Activated B cell treated with CpG ODN at 0.5 μM for 24 hours (primary cell): ENCODE measurements at regions not wholly inside any gene's neighbourhood (a gene's known extent, or its start where the extent isn't known, plus 50 kb on each side); places are given as distances from the start of the nearest gene placed in this dataset.
"Not testable (repeated sequence)": the region's sequence is repeated elsewhere in the genome, so short reads cannot be mapped to it uniquely, and the experiment has no call there.

Experiments used
- ATAC-seq: fragments of 200-7000 bp; cut with Tn5 transposase; one replicate; pipeline ENCODE4 v1.10.0; 2021; ENCODE audit warnings: low read depth, mild to moderate bottlenecking, moderate library complexity
- CTCF ChIA-PET: fragments of 350-600 bp; sonication (Branson Sonifier 250); formaldehyde crosslinking; loops from one replicate; lab custom pipeline; 2021; ENCODE audit warnings: antibody characterized with exemption; lab: Charles Lee
- POLR2A ChIA-PET: fragments of 350-600 bp; sonication (Branson Sonifier 250); formaldehyde crosslinking; loops from one replicate; lab custom pipeline; 2021; ENCODE audit warnings: antibody characterized with exemption; lab: Charles Lee
- DNase-seq: peaks from one replicate; pipeline ENCODE4 v3.0.0; 2022
- H3K27ac Mint-ChIP-seq: one replicate; pipeline ENCODE4 v1.8.0; 2020; ENCODE audit warnings: mixed read lengths
- H3K27me3 Mint-ChIP-seq: one replicate; pipeline ENCODE4 v1.8.0; 2021; ENCODE audit warnings: mixed read lengths
- H3K36me3 Mint-ChIP-seq: one replicate; pipeline ENCODE4 v1.8.0; 2021; ENCODE audit warnings: low read depth, mixed read lengths
- H3K4me1 Mint-ChIP-seq: one replicate; pipeline ENCODE4 v1.8.0; 2021; ENCODE audit warnings: mixed read lengths
- H3K4me3 Mint-ChIP-seq: one replicate; pipeline ENCODE4 v1.8.0; 2020; ENCODE audit warnings: mild to moderate bottlenecking, mixed read lengths
- H3K9me3 Mint-ChIP-seq: one replicate; pipeline ENCODE4 v1.8.0; 2020; ENCODE audit warnings: mixed read lengths
- CTCF ChIP-seq: fragments of 200-600 bp; IDR thresholded peaks from one replicate; pipeline ENCODE4 v1.8.0; 2022; ENCODE audit warnings: antibody characterized with exemption, mild to moderate bottlenecking
- intact Hi-C: fragments of 100-400 bp; cut with micrococcal nuclease; formaldehyde crosslinking; loops from one replicate; pipeline ENCODE4 v1.15.1; 2024

GRCh38 chr2:83972128-83972527 is 487.0 kb downstream of the SUCLG1 start:
- Mint-ChIP-seq H3K27ac (no peak overlapping the region), H3K4me1 (no peaks in the 10 kb centered on the region), H3K36me3 (no peaks in the 10 kb centered on the region), H3K27me3 (no peaks in the 10 kb centered on the region), H3K9me3 (peaks cover 8% of the 10 kb centered on the region), H3K4me3 (no peak overlapping the region)
- no peak for DNase-seq
- ChIA-PET POLR2A (no interaction called here), CTCF (no interaction called here)
- intact Hi-C loops: no loop called here
- no peak for ATAC-seq
- no peak for TF ChIP-seq CTCF

- ChIA-PET POLR2A (no interaction called here), CTCF (no interaction called here)
- intact Hi-C loops: no loop called here
- Mint-ChIP-seq H3K4me1 (no peaks in the 10 kb centered on the region), H3K27ac (no peak overlapping the region), H3K36me3 (no peaks in the 10 kb centered on the region), H3K27me3 (no peaks in the 10 kb centered on the region), H3K9me3 (peaks cover 8% of the 10 kb centered on the region), H3K4me3 (no peak overlapping the region)
- ATAC-seq (no peak), DNase-seq (no peak)
- no peak for TF ChIP-seq CTCF
Measured at GRCh38 chr2:83971547-83971946, 487.5 kb downstream of the SUCLG1 start.

- CTCF ChIA-PET: no interaction called here
- H3K27ac Mint-ChIP-seq: no peak overlapping the region
- H3K4me3 Mint-ChIP-seq: no peak overlapping the region
- no peak for TF ChIP-seq CTCF
- POLR2A ChIA-PET: no interaction called here
- no peaks in the 10 kb centered on the region for H3K27me3 Mint-ChIP-seq
- peaks cover 4% of the 10 kb centered on the region for H3K9me3 Mint-ChIP-seq
- ATAC-seq: no peak
- intact Hi-C loops: no loop called here
- no peak for DNase-seq
- H3K36me3 Mint-ChIP-seq: no peaks in the 10 kb centered on the region
- no peaks in the 10 kb centered on the region for H3K4me1 Mint-ChIP-seq
Measured at GRCh38 chr2:83970217-83970929, 488.7 kb downstream of the SUCLG1 start.

GRCh38 chr2:83969085-83969484 is 490.0 kb downstream of the SUCLG1 start:
- Mint-ChIP-seq H3K9me3 (peaks cover 4% of the 10 kb centered on the region), H3K4me1 (no peaks in the 10 kb centered on the region), H3K27me3 (no peaks in the 10 kb centered on the region), H3K36me3 (no peaks in the 10 kb centered on the region), H3K27ac (no peak overlapping the region), H3K4me3 (no peak overlapping the region)
- POLR2A ChIA-PET: no interaction called here
- intact Hi-C loops: no loop called here
- CTCF ChIA-PET: no interaction called here
- ATAC-seq (no peak), DNase-seq (no peak)
- TF ChIP-seq CTCF: no peak

- TF ChIP-seq CTCF: no peak
- ChIA-PET POLR2A (no interaction called here), CTCF (no interaction called here)
- Mint-ChIP-seq H3K4me3 (no peak overlapping the region), H3K4me1 (no peaks in the 10 kb centered on the region), H3K27me3 (no peaks in the 10 kb centered on the region), H3K27ac (no peak overlapping the region), H3K36me3 (no peaks in the 10 kb centered on the region), H3K9me3 (no peaks in the 10 kb centered on the region)
- DNase-seq: no peak
- no peak for ATAC-seq
- intact Hi-C loops: no loop called here
Measured at GRCh38 chr2:83967854-83968253, 491.2 kb downstream of the SUCLG1 start.

GRCh38 chr2:83966946-83967345 is 492.1 kb downstream of the SUCLG1 start:
- POLR2A ChIA-PET, DNase-seq, H3K27me3 Mint-ChIP-seq, H3K27ac Mint-ChIP-seq, CTCF ChIA-PET, H3K4me3 Mint-ChIP-seq, H3K4me1 Mint-ChIP-seq, H3K9me3 Mint-ChIP-seq, H3K36me3 Mint-ChIP-seq, intact Hi-C loops, ATAC-seq: not testable (repeated sequence)
